H1 (cell line): ENCODE measurements at regions not wholly inside any gene's neighbourhood (a gene's known extent, or its start where the extent isn't known, plus 50 kb on each side); places are given as distances from the start of the nearest gene placed in this dataset.

Experiments
- CTCF ChIA-PET: fragments of 300-600 bp; sonication (Branson Sonifier 250); formaldehyde crosslinking; loops from one replicate; lab custom pipeline; 2021; ENCODE audit not compliant: partially characterized antibody; lab: Charles Lee
- POLR2A ChIA-PET: fragments of 300-600 bp; sonication (Branson Sonifier 250); formaldehyde crosslinking; loops from one replicate; lab custom pipeline; 2021; ENCODE audit warnings: inconsistent platforms; ENCODE audit not compliant: partially characterized antibody; lab: Charles Lee
- DNase-seq, 2 experiments: peaks; one replicate each; pipeline versions ENCODE4 v3.0.0 to v3.0.0-alpha.2; 2010 to 2022; ENCODE audit warnings: low spot score in 2 of 2, low read depth in 1 of 2, mixed read lengths in 1 of 2
- FAIRE-seq: peaks from 2 replicates; lab custom pipeline; 2011; peaks lifted over from hg19 to GRCh38; lab: Jason Lieb, UNC
- H2AFZ ChIP-seq: 2 replicates; pipeline ENCODE4 v1.8.1; 2012; ENCODE audit warnings: low read length, inconsistent platforms
- H2AK5ac ChIP-seq: 2 replicates; pipeline ENCODE4 v1.6.1; 2013; ENCODE audit warnings: low read depth, low read length
- H2BK120ac ChIP-seq: replicated peaks from 2 replicates; pipeline ENCODE3; 2013; ENCODE audit warnings: low read depth, low read length, inconsistent platforms
- H2BK12ac ChIP-seq: 2 replicates; pipeline ENCODE4 v1.6.1; 2013; ENCODE audit warnings: low read depth, low read length
- H2BK15ac ChIP-seq: 2 replicates; pipeline ENCODE4 v1.6.1; 2013; ENCODE audit warnings: low read length
- H2BK20ac ChIP-seq: 2 replicates; pipeline ENCODE4 v1.6.1; 2013; ENCODE audit warnings: low read length
- H2BK5ac ChIP-seq: 2 replicates; pipeline ENCODE4 v1.6.1; 2013; ENCODE audit warnings: low read depth, low read length
- H3K14ac ChIP-seq: 2 replicates; pipeline ENCODE4 v1.6.1; 2013; ENCODE audit warnings: inconsistent platforms; ENCODE audit not compliant: insufficient read length
- H3K18ac ChIP-seq: 2 replicates; pipeline ENCODE4 v1.6.1; 2013; ENCODE audit warnings: low read length; ENCODE audit errors: extremely low read depth
- H3K23ac ChIP-seq: 2 replicates; pipeline ENCODE4 v1.6.1; 2013; ENCODE audit warnings: inconsistent platforms; ENCODE audit not compliant: insufficient read length
- H3K23me2 ChIP-seq: 2 replicates; pipeline ENCODE4 v1.6.1; 2013; ENCODE audit warnings: low read depth, low read length
- H3K27ac ChIP-seq: 2 replicates; pipeline ENCODE4 v1.6.1; 2011; ENCODE audit warnings: low read depth, low read length, inconsistent platforms
- H3K27me3 ChIP-seq, 4 experiments: replicated peaks in 1 of 4; 1 replicate in 1 of 4; 2 replicates in 3 of 4; pipeline versions ENCODE4 v1.6.1 to v1.8.1; 2011 to 2013; ENCODE audit warnings: low read length in 3 of 4, mild to moderate bottlenecking in 3 of 4, inconsistent platforms in 2 of 4, mixed read lengths in 2 of 4, moderate library complexity in 1 of 4; ENCODE audit not compliant: control insufficient read depth in 3 of 4, insufficient read depth in 3 of 4; ENCODE audit errors: extremely low read depth in 1 of 4
- H3K36me3 ChIP-seq, 4 experiments: 2 replicates each; pipeline versions ENCODE4 v1.6.1 to v1.8.1; 2011 to 2013; ENCODE audit warnings: mild to moderate bottlenecking in 4 of 4, low read length in 3 of 4, moderate library complexity in 2 of 4, control low read depth in 1 of 4, inconsistent platforms in 1 of 4; ENCODE audit not compliant: insufficient read depth in 4 of 4, control insufficient read depth in 2 of 4
- H3K4ac ChIP-seq: replicated peaks from 2 replicates; pipeline ENCODE3; 2013; ENCODE audit warnings: low read length, low read depth, mixed read lengths, inconsistent platforms; ENCODE audit not compliant: insufficient read length
- H3K4me1 ChIP-seq, 4 experiments: replicated peaks in 1 of 4; 1 replicate in 1 of 4; 2 replicates in 3 of 4; pipeline versions ENCODE4 v1.6.1 to v1.8.1; 2011 to 2013; ENCODE audit warnings: low read length in 3 of 4, inconsistent platforms in 2 of 4, mixed read lengths in 1 of 4; ENCODE audit not compliant: insufficient read depth in 4 of 4, control insufficient read depth in 3 of 4
- H3K4me2 ChIP-seq, 2 experiments: 2 replicates each; pipeline versions ENCODE4 v1.6.1 to v1.8.1; 2011 to 2013; ENCODE audit warnings: low read depth in 2 of 2, low read length in 2 of 2, control low read depth in 1 of 2, inconsistent platforms in 1 of 2, mild to moderate bottlenecking in 1 of 2; ENCODE audit not compliant: insufficient read depth in 1 of 2
- H3K4me3 ChIP-seq, 4 experiments: fragments of 200-600, 300-600 bp in 1 of 4; sonication (generic), shearing (Covaris generic), sonication (Bioruptor Twin) in 1 of 4; 2 replicates each; pipeline versions ENCODE4 v1.5.1 to v1.8.1; 2011 to 2016; ENCODE audit warnings: low read length in 4 of 4, low read depth in 3 of 4, control low read depth in 2 of 4, inconsistent platforms in 2 of 4, mild to moderate bottlenecking in 2 of 4, mixed read lengths in 1 of 4, moderate library complexity in 1 of 4; ENCODE audit not compliant: insufficient read depth in 2 of 4; ENCODE audit errors: extremely low read depth in 1 of 4
- H3K56ac ChIP-seq: replicated peaks from 2 replicates; pipeline ENCODE3; 2013; ENCODE audit warnings: low read depth, mild to moderate bottlenecking, mixed read lengths, low read length, inconsistent platforms; ENCODE audit not compliant: insufficient read length
- H3K79me1 ChIP-seq: 2 replicates; pipeline ENCODE4 v1.6.1; 2013; ENCODE audit warnings: low read depth, low read length, control low read depth
- H3K79me2 ChIP-seq, 2 experiments: 2 replicates each; pipeline versions ENCODE4 v1.6.1 to v1.8.1; 2012 to 2013; ENCODE audit warnings: low read length in 2 of 2, mild to moderate bottlenecking in 2 of 2, inconsistent platforms in 1 of 2; ENCODE audit not compliant: insufficient read depth in 2 of 2, control insufficient read depth in 1 of 2
- H3K9ac ChIP-seq, 4 experiments: replicated peaks in 1 of 4; 1 replicate in 1 of 4; 2 replicates in 3 of 4; pipeline versions ENCODE4 v1.6.1 to v1.8.1; 2011 to 2013; ENCODE audit warnings: low read depth in 3 of 4, low read length in 3 of 4, control low read depth in 2 of 4, mild to moderate bottlenecking in 2 of 4, moderate library complexity in 2 of 4, inconsistent platforms in 1 of 4; ENCODE audit errors: extremely low read depth in 1 of 4
- H3K9me3 ChIP-seq, 2 experiments: 2 replicates each; pipeline versions ENCODE4 v1.6.1 to v1.8.1; 2012 to 2013; ENCODE audit warnings: mild to moderate bottlenecking in 2 of 2, moderate library complexity in 2 of 2, control low read depth in 1 of 2, inconsistent platforms in 1 of 2, low read depth in 1 of 2, low read length in 1 of 2, mixed read lengths in 1 of 2; ENCODE audit not compliant: insufficient read depth in 2 of 2
- H4K20me1 ChIP-seq, 2 experiments: replicated peaks in 1 of 2; 2 replicates each; pipeline versions ENCODE3 to v1.8.1; 2011 to 2013; ENCODE audit warnings: inconsistent platforms in 2 of 2, low read length in 2 of 2, mild to moderate bottlenecking in 1 of 2; ENCODE audit not compliant: insufficient read depth in 2 of 2, control insufficient read depth in 1 of 2
- H4K5ac ChIP-seq: 2 replicates; pipeline ENCODE4 v1.6.1; 2013; ENCODE audit warnings: low read length, low read depth, mixed read lengths, inconsistent platforms; ENCODE audit not compliant: insufficient read length
- H4K8ac ChIP-seq: 2 replicates; pipeline ENCODE4 v1.8.0; 2013; ENCODE audit warnings: mild to moderate bottlenecking, moderate library complexity, low read length, inconsistent platforms; ENCODE audit not compliant: insufficient read depth; ENCODE audit errors: extremely low read depth
- H4K91ac ChIP-seq: replicated peaks from 2 replicates; pipeline ENCODE3; 2013; ENCODE audit warnings: low read length, mixed read lengths, inconsistent platforms; ENCODE audit not compliant: insufficient read length
- CBX5 ChIP-seq: fragments of 300-800, 300-1000 bp; sonication (generic); IDR thresholded peaks from 2 replicates; pipeline ENCODE4 v1.7.1; 2016; ENCODE audit warnings: antibody characterized with exemption, low read length, low read depth
- CBX8 ChIP-seq: fragments of 300-800, 300-1000 bp; sonication (generic); IDR thresholded peaks from 2 replicates; pipeline ENCODE4 v1.7.1; 2016; ENCODE audit warnings: low read depth, low read length, borderline replicate concordance
- CTBP2 ChIP-seq: IDR thresholded peaks from 2 replicates; pipeline ENCODE4 v1.7.0; 2011; ENCODE audit warnings: borderline replicate concordance, mild to moderate bottlenecking, moderate library complexity, mixed read lengths, low read length; ENCODE audit not compliant: insufficient read depth, insufficient read length
- EGR1 ChIP-seq: IDR thresholded peaks from 2 replicates; pipeline ENCODE4 v1.6.1; 2011; ENCODE audit warnings: low read depth, low read length, borderline replicate concordance
- EZH2 ChIP-seq: fragments of 200-600 bp; sonication (generic); IDR thresholded peaks from 2 replicates; pipeline ENCODE4 v1.7.1; 2012; ENCODE audit warnings: low read depth, mild to moderate bottlenecking, moderate library complexity, low read length, inconsistent platforms; ENCODE audit not compliant: severe bottlenecking
- FOSL1 ChIP-seq: IDR thresholded peaks from 2 replicates; pipeline ENCODE4 v1.6.1; 2011; ENCODE audit warnings: mild to moderate bottlenecking, low read depth, low read length, moderate library complexity; ENCODE audit not compliant: insufficient read depth
- KDM4A ChIP-seq: IDR thresholded peaks from one replicate; pipeline ENCODE4 v1.7.1; 2012; ENCODE audit warnings: low read depth, mild to moderate bottlenecking, moderate library complexity, low read length, inconsistent platforms; ENCODE audit not compliant: severe bottlenecking
- RNF2 ChIP-seq: fragments of 200-900, 300-1000 bp; sonication (generic); IDR thresholded peaks from 2 replicates; pipeline ENCODE4 v1.7.1; 2016; ENCODE audit warnings: borderline replicate concordance, low read depth, mild to moderate bottlenecking, antibody characterized with exemption, low read length; ENCODE audit not compliant: poor library complexity, severe bottlenecking; ENCODE audit errors: missing control alignments
- SIX5 ChIP-seq: IDR thresholded peaks from 2 replicates; pipeline ENCODE4 v1.6.1; 2011; ENCODE audit warnings: mild to moderate bottlenecking, low read depth, low read length
- SP1 ChIP-seq: IDR thresholded peaks from 2 replicates; pipeline ENCODE4 v1.6.1; 2011; ENCODE audit warnings: low read depth, low read length
- SP2 ChIP-seq: IDR thresholded peaks from 2 replicates; pipeline ENCODE4 v1.6.1; 2012; ENCODE audit warnings: mild to moderate bottlenecking, low read length, inconsistent platforms
- SP4 ChIP-seq: IDR thresholded peaks from 2 replicates; pipeline ENCODE4 v1.6.1; 2012; ENCODE audit warnings: low read length, inconsistent platforms
- SUZ12 ChIP-seq: fragments of 200-600 bp; sonication (generic); IDR thresholded peaks from 2 replicates; pipeline ENCODE4 v1.6.1; 2012; ENCODE audit warnings: mild to moderate bottlenecking, inconsistent platforms, low read length, moderate library complexity, mixed read lengths
- TAF1 ChIP-seq: IDR thresholded peaks from 2 replicates; pipeline ENCODE4 v1.6.1; 2011; ENCODE audit warnings: mild to moderate bottlenecking, low read depth, low read length
- ZNF274 ChIP-seq: IDR thresholded peaks from 2 replicates; pipeline ENCODE4 v1.7.0; 2012; ENCODE audit warnings: low read length, borderline replicate concordance; ENCODE audit errors: extremely low read depth
- WGBS, 2 experiments: shearing (Covaris generic) in 1 of 2; methylation state at CpG; one replicate each; pipeline versions ENCODE4 v1.1.6 to v1.1.7; 2013 to 2015; ENCODE audit warnings: low lambda C conversion rate in 2 of 2, mixed read lengths in 2 of 2, inconsistent platforms in 1 of 2, low coverage in 1 of 2, missing lambda C conversion rate in 1 of 2; ENCODE audit not compliant: insufficient replicate concordance in 2 of 2, insufficient coverage in 1 of 2, insufficient read length in 1 of 2; ENCODE audit errors: extremely low coverage in 1 of 2, missing lambda C conversion rate in 1 of 2; 5-methylcytosine and 5-hydroxymethylcytosine counted together

GRCh38 chr2:41959760-41960159, 88.1 kb upstream of the PKDCC start:
- Histone ChIP-seq H3K14ac (no peak overlapping the region), H2BK20ac (no peak overlapping the region), H3K79me1 (no peaks in the 10 kb centered on the region), H3K4me1 (peaks cover 0 to 10% (median 5%) of the 10 kb centered on the region in 4 experiments; a peak in 6 of 7 replicates), H3K56ac (no peak overlapping the region), H2BK5ac (no peak overlapping the region), H3K9ac (no peak overlapping the region), H3K79me2 (no peaks in the 10 kb centered on the region; a peak in 1 of 4 replicates), H3K27me3 (no peaks in the 10 kb centered on the region), H2AK5ac (no peak overlapping the region), H3K23ac (no peak overlapping the region), H3K4ac (no peak overlapping the region), H2AFZ (no peak overlapping the region), H2BK120ac (no peak overlapping the region), H4K8ac (no peak overlapping the region), H4K5ac (no peak overlapping the region), H2BK15ac (no peak overlapping the region), H4K20me1 (no peaks in the 10 kb centered on the region), H3K4me3 (no peak overlapping the region), H3K4me2 (no peak overlapping the region), H3K36me3 (no peaks in the 10 kb centered on the region), H3K23me2 (no peaks in the 10 kb centered on the region), H3K27ac (no peak overlapping the region), H3K18ac (no peak overlapping the region), H4K91ac (no peak overlapping the region), H3K9me3 (no peaks in the 10 kb centered on the region), H2BK12ac (no peak overlapping the region)
- DNase-seq (no peak), FAIRE-seq (no peak)
- WGBS, 2 experiments, result 85% methylated on average over 2 of the region's 2 CpGs; no CpG with 5 or more reads in 1 of the 2 experiments
- CTCF ChIA-PET, result interaction anchor here (1.0 kb wide), 1 partner anchor 89 kb away, joined by 3 read pairs; no protein-coding TSS in a partner anchor
- POLR2A ChIA-PET, result no interaction called here
- TF ChIP-seq ZNF274 (no peak), CBX8 (no peak), RNF2 (no peak), EGR1 (no peak), SP1 (no peak), CTBP2 (no peak), TAF1 (no peak), SUZ12 (no peak), CBX5 (no peak), EZH2 (no peak), SP4 (no peak), SIX5 (no peak), KDM4A (no peak), FOSL1 (no peak), SP2 (no peak)
